ENCODE measurements at regions not wholly inside any gene's neighbourhood (a gene's known extent, or its start where the extent isn't known, plus 50 kb on each side); places are given as distances from the start of the nearest gene placed in this dataset.

- Histone ChIP-seq H3K9me3 (no peaks in the 10 kb centered on the region), H3K4me3 (no peak overlapping the region), H3K27ac (no peak overlapping the region), H3K4me1 (no peaks in the 10 kb centered on the region), H3K27me3 (peaks cover 0 to 8% of the 10 kb centered on the region in 2 donors), H3K36me3 (no peaks in the 10 kb centered on the region)
- intact Hi-C loops (cut with DNase I; ENCODE audit: low total_unique reads), result no loop called here
- TF ChIP-seq CTCF (IDR thresholded peaks at IDR 0.05), result no peak
- DNase-seq, result peak in 1 of 2 donors; percentile 62
These were observed 70.3 kb downstream of the MAP1LC3B2 start for GRCh38 chr12:116629480-116629879.

GRCh38 chr12:116628989-116629388, 69.8 kb downstream of the MAP1LC3B2 start:
- H3K4me3 ChIP-seq, result no peak overlapping the region
- TF ChIP-seq CTCF (IDR thresholded peaks at IDR 0.05), result no peak
- no peaks in the 10 kb centered on the region for H3K36me3 ChIP-seq
- no peak overlapping the region for H3K27ac ChIP-seq
- intact Hi-C loops (cut with DNase I; ENCODE audit: low total_unique reads), result no loop called here
- H3K4me1 ChIP-seq, result no peaks in the 10 kb centered on the region
- H3K27me3 ChIP-seq, result peaks cover 0 to 8% of the 10 kb centered on the region in 2 donors
- no peaks in the 10 kb centered on the region for H3K9me3 ChIP-seq
- no peak for DNase-seq

- TF ChIP-seq CTCF (IDR thresholded peaks at IDR 0.05), result no peak
- peaks cover 0 to 8% of the 10 kb centered on the region in 2 donors for H3K27me3 ChIP-seq
- intact Hi-C loops (cut with DNase I; ENCODE audit: low total_unique reads), result no loop called here
- H3K9me3 ChIP-seq, result no peaks in the 10 kb centered on the region
- no peaks in the 10 kb centered on the region for H3K36me3 ChIP-seq
- H3K4me1 ChIP-seq, result no peaks in the 10 kb centered on the region
- H3K27ac ChIP-seq, result no peak overlapping the region
- no peak overlapping the region for H3K4me3 ChIP-seq
- no peak for DNase-seq
These were observed 69.2 kb downstream of the MAP1LC3B2 start for GRCh38 chr12:116628450-116628793.
